ENCODE measurements at regions not wholly inside any gene's neighbourhood (a gene's known extent, or its start where the extent isn't known, plus 50 kb on each side); places are given as distances from the start of the nearest gene placed in this dataset.

GRCh38 chr4:189834616-189835015 lies 106.1 kb upstream of the FRG1 start:
- Histone ChIP-seq H3K27ac (ENCODE audit: extremely low read depth, low read depth, low read length) (no peak overlapping the region), H3K4me1 (ENCODE audit: control insufficient read depth, insufficient read depth, low read length) (no peaks in the 10 kb centered on the region), H3K36me3 (ENCODE audit: control insufficient read depth in 2 of 2, insufficient read depth in 1 of 2, low read length in 2 of 2) (no peaks in the 10 kb centered on the region), H3K9me3 (ENCODE audit: control insufficient read depth, insufficient read depth, low read depth, low read length) (no peaks in the 10 kb centered on the region), H3K4me3 (ENCODE audit: low read depth, low read length) (no peak overlapping the region)
- POLR2A ChIA-PET = no interaction called here
- CTCF ChIA-PET = interaction anchor here (1.0 kb wide), 1 partner anchor 69 kb away, joined by 3 read pairs; no protein-coding TSS in a partner anchor
- TF ChIP-seq ZNF24 (tag by site-specific recombination; IDR thresholded peaks at IDR 0.05) (no peak), ZBTB8A (tag by site-specific recombination; IDR thresholded peaks at IDR 0.05) (no peak), ZNF623 (tag by site-specific recombination; IDR thresholded peaks at IDR 0.05) (no peak)

- Histone ChIP-seq H3K9me3 (ENCODE audit: control insufficient read depth, insufficient read depth, low read depth, low read length) (no peaks in the 10 kb centered on the region), H3K27ac (ENCODE audit: extremely low read depth, low read depth, low read length) (no peak overlapping the region), H3K4me1 (ENCODE audit: control insufficient read depth, insufficient read depth, low read length) (no peaks in the 10 kb centered on the region), H3K4me3 (ENCODE audit: low read depth, low read length) (no peak overlapping the region), H3K36me3 (ENCODE audit: control insufficient read depth in 2 of 2, insufficient read depth in 1 of 2, low read length in 2 of 2) (no peaks in the 10 kb centered on the region)
- CTCF ChIA-PET = no interaction called here
- POLR2A ChIA-PET = no interaction called here
- no peak for TF ChIP-seq ZNF157 (tag by site-specific recombination; IDR thresholded peaks at IDR 0.05)
- TF ChIP-seq ZSCAN4 (tag by site-specific recombination; IDR thresholded peaks at IDR 0.05) = no peak
- TF ChIP-seq ZNF394 (tag by site-specific recombination; IDR thresholded peaks at IDR 0.05; ENCODE audit: borderline replicate concordance) = no peak
- no peak for TF ChIP-seq REPIN1 (tag by site-specific recombination; IDR thresholded peaks at IDR 0.05; ENCODE audit: low read depth)
These were observed 105.2 kb upstream of the FRG1 start for GRCh38 chr4:189835505-189835904.

- no peak overlapping the region for H3K4me3 ChIP-seq (ENCODE audit: low read depth, low read length)
- POLR2A ChIA-PET = no interaction called here
These were observed 103.2 kb upstream of the FRG1 start for GRCh38 chr4:189837471-189837870.

GRCh38 chr4:189838821-189839497 lies 101.7 kb upstream of the FRG1 start:
- POLR2A ChIA-PET = no interaction called here
- CTCF ChIA-PET = no interaction called here
- Histone ChIP-seq H3K36me3 (ENCODE audit: control insufficient read depth in 2 of 2, insufficient read depth in 1 of 2, low read length in 2 of 2) (no peaks in the 10 kb centered on the region), H3K4me3 (ENCODE audit: low read depth, low read length) (no peak overlapping the region), H3K27ac (ENCODE audit: extremely low read depth, low read depth, low read length) (no peak overlapping the region), H3K4me1 (ENCODE audit: control insufficient read depth, insufficient read depth, low read length) (no peaks in the 10 kb centered on the region), H3K9me3 (ENCODE audit: control insufficient read depth, insufficient read depth, low read depth, low read length) (no peaks in the 10 kb centered on the region)
- TF ChIP-seq ZNF416 (tag by site-specific recombination; IDR thresholded peaks at IDR 0.05) (no peak), MYNN (tag by site-specific recombination; IDR thresholded peaks at IDR 0.05; ENCODE audit: borderline replicate concordance) (no peak), ZNF146 (tag by site-specific recombination; IDR thresholded peaks at IDR 0.05) (no peak), ZNF140 (tag by site-specific recombination; IDR thresholded peaks at IDR 0.05) (no peak), KLF8 (tag by site-specific recombination; IDR thresholded peaks at IDR 0.05) (no peak), ZNF239 (tag by site-specific recombination; IDR thresholded peaks at IDR 0.05) (no peak), ZNF585B (tag by site-specific recombination; IDR thresholded peaks at IDR 0.05) (no peak), ELK4 (IDR thresholded peaks at IDR 0.05; ENCODE audit: borderline replicate concordance, low read depth, low read length) (no peak)

More at GRCh38 chr4:189837471-189837870, 103.2 kb upstream of the FRG1 start:
- H3K9me3 ChIP-seq (ENCODE audit: control insufficient read depth, insufficient read depth, low read depth, low read length) = no peaks in the 10 kb centered on the region
- CTCF ChIA-PET = no interaction called here
- H3K36me3 ChIP-seq (ENCODE audit: control insufficient read depth in 2 of 2, insufficient read depth in 1 of 2, low read length in 2 of 2) = no peaks in the 10 kb centered on the region
- TF ChIP-seq MYNN (tag by site-specific recombination; IDR thresholded peaks at IDR 0.05; ENCODE audit: borderline replicate concordance) = no peak
- no peak for TF ChIP-seq GLI2 (tag by site-specific recombination; IDR thresholded peaks at IDR 0.05; ENCODE audit: borderline replicate concordance, low read depth)
- TF ChIP-seq ZNF639 (tag by site-specific recombination; IDR thresholded peaks at IDR 0.05) = no peak
- TF ChIP-seq ZNF488 (tag by site-specific recombination; IDR thresholded peaks at IDR 0.05) = no peak
- no peak for TF ChIP-seq ZNF157 (tag by site-specific recombination; IDR thresholded peaks at IDR 0.05)
- no peaks in the 10 kb centered on the region for H3K4me1 ChIP-seq (ENCODE audit: control insufficient read depth, insufficient read depth, low read length)
- no peak overlapping the region for H3K27ac ChIP-seq (ENCODE audit: extremely low read depth, low read depth, low read length)
